Heart right ventricle (tissue), 16 donors: ENCODE measurements at regions not wholly inside any gene's neighbourhood (a gene's known extent, or its start where the extent isn't known, plus 50 kb on each side); places are given as distances from the start of the nearest gene placed in this dataset.

Source experiments
- ATAC-seq, 8 donors: fragments of 200-7000 bp; cut with Tn5 transposase; one replicate each; pipeline ENCODE4 v1.9.1; 2020; ENCODE audit warnings: mild to moderate bottlenecking in 8 of 8, moderate library complexity in 8 of 8, moderate number of reproducible peaks in 1 of 8
- DNase-seq, 2 donors: peaks; one replicate each; pipeline ENCODE4 v3.0.0-alpha.2; 2020
- H3K27ac ChIP-seq, 10 donors: fragments of 200-600 bp; sonication (generic) in 2 of 10; one replicate each; pipeline versions ENCODE4 v1.5.0 to v1.8.0; 2020 to 2022; ENCODE audit warnings: mild to moderate bottlenecking in 3 of 10
- H3K27me3 ChIP-seq, 7 donors: fragments of 200-600 bp; one replicate each; pipeline ENCODE4 v1.8.0; 2021 to 2022; ENCODE audit warnings: mild to moderate bottlenecking in 2 of 7
- H3K36me3 ChIP-seq, 9 donors: fragments of 200-600 bp; sonication (generic) in 1 of 9; one replicate each; pipeline versions ENCODE4 v1.5.0 to v1.8.0; 2020 to 2022; ENCODE audit warnings: mild to moderate bottlenecking in 2 of 9
- H3K4me1 ChIP-seq, 9 donors: fragments of 200-600 bp; sonication (generic) in 1 of 9; one replicate each; pipeline versions ENCODE4 v1.5.0 to v1.8.0; 2020 to 2022; ENCODE audit warnings: mild to moderate bottlenecking in 4 of 9
- H3K4me3 ChIP-seq, 10 donors: fragments of 200-600 bp; sonication (generic) in 2 of 10; one replicate each; pipeline versions ENCODE4 v1.5.0 to v1.8.0; 2020 to 2022; ENCODE audit warnings: mild to moderate bottlenecking in 7 of 10, moderate library complexity in 2 of 10
- H3K9me3 ChIP-seq, 11 donors: fragments of 200-600 bp in 10 of 11; sonication (generic) in 2 of 11; one replicate each; pipeline versions ENCODE4 v1.5.0 to v1.8.0; 2013 to 2022; ENCODE audit warnings: mild to moderate bottlenecking in 2 of 11, control low read depth in 1 of 11, moderate library complexity in 1 of 11
- CTCF ChIP-seq, 9 donors: fragments of 200-600 bp; sonication (generic) in 2 of 9; IDR thresholded peaks; one replicate each; pipeline versions ENCODE4 v1.5.0 to v1.8.0; 2021 to 2022; ENCODE audit warnings: antibody characterized with exemption in 9 of 9, mild to moderate bottlenecking in 5 of 9, moderate library complexity in 1 of 9
- WGBS, 2 donors: extraction: QIAGEN DNeasy Blood & Tissue Kit; methylation state at CpG; one replicate each; pipeline ENCODE4 v1.1.7; 2013; ENCODE audit warnings: inconsistent platforms in 1 of 2; 5-methylcytosine and 5-hydroxymethylcytosine counted together
- intact Hi-C, 10 donors: fragments of 100-400 bp; cut with DNase I; formaldehyde crosslinking; loops; one replicate each; pipeline versions ENCODE4 v1.11.1 to v1.14.2; 2022
- donor health status: Arrhythmogenic right ventricular cardiomyopathy.
- donor health status: ischemic (EF 13 %, LVEDD 7.1; RV severe dilation, severe dysfunction).
- donor health status: healthy with polysubstance abuse.
- donor health status: DM: no; HTN: yes; CAD: no.
- donor health status: DM: no; HTN: no; CAD: no.
- donor health status: ischemic (EF 25% LVEDD 6.9; RV normal size, moderate dysfunction).
- donor health status: ischemic (EF 25% LVEDD 5.7; RV mildly dilated, moderate dysfunction).
- donor health status: healthy.
- donor health status: DM: yes; HTN: yes; CAD: no.
- donor health status: Ischemic cardiomyopathy.
- donor health status: ischemic (EF 35%, LVEDD 5.7; RV mildly dilated, moderate dysfunction).
- donor health status: nonischemic (EF 11% LVEDD 7.7; RV severe dilation, severe dysfunction).
- donor health status: DM: yes; HTN: yes; CAD: no.
- donor health status: PGD.
- donor health status: ischemic (EF 29% LVEDD 5.4; RV normal size, mild dysfunction).
- donor health status: nonischemic (EF 23%, LVEDD 6.1; RV moderate dilation, normal function).

DNA sequence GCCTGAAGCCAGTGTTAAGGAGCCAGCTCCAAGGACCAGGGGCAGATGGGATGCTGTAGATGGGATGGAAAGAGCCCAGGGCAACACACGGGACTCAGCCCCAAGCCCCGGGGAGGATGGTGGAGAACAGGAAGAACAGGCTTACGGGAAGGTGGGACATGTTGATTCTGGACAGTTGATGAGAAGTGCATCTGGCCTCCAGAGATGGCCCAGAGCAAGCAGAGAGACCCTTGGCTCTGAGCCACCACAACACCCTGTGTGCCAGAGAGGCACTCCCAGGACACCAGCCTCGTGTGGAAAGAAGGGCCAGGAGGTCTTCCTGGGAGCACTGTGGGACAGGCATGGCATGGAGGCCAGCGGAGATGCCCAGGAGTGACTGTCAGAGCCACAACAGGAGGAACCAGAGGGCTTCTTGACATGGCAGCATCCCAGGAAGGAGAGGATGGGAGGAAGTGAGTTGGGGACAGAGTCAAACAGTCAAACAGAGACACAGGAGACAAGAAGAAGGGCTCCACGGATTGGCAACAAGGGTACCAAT lies 156.3 kb upstream of the MVB12B start:
- peaks cover 0 to 37% (median 11%) of the 10 kb centered on the region in 7 donors for H3K27me3 ChIP-seq
- peaks cover 0 to 10% (median 0%) of the 10 kb centered on the region in 11 donors for H3K9me3 ChIP-seq
- no peak overlapping the region for H3K27ac ChIP-seq
- no peak for TF ChIP-seq CTCF (IDR thresholded peaks at IDR 0.05)
- H3K36me3 ChIP-seq: no peaks in the 10 kb centered on the region
- 69 to 71% methylated on average over 6 of the region's 6 CpGs for WGBS, 2 donors
- no peaks in the 10 kb centered on the region for H3K4me1 ChIP-seq
- intact Hi-C loops: no loop called here
- no peak for ATAC-seq
- no peak for DNase-seq
- H3K4me3 ChIP-seq: no peak overlapping the region

- Histone ChIP-seq H3K27me3 (peaks cover 0 to 24% (median 11%) of the 10 kb centered on the region in 7 donors), H3K27ac (no peak overlapping the region), H3K36me3 (no peaks in the 10 kb centered on the region), H3K9me3 (peaks cover 0 to 22% (median 0%) of the 10 kb centered on the region in 11 donors), H3K4me1 (no peaks in the 10 kb centered on the region), H3K4me3 (no peak overlapping the region)
- ATAC-seq: no peak
- intact Hi-C loops: no loop called here
- DNase-seq: no peak
- 87 to 94% methylated on average over 8 of the region's 8 CpGs for WGBS, 2 donors
- TF ChIP-seq CTCF (IDR thresholded peaks at IDR 0.05): no peak
Measured at GRCh38 chr9:126171641-126172040, 155.0 kb upstream of the MVB12B start.

- no peak overlapping the region for H3K27ac ChIP-seq
- H3K4me3 ChIP-seq: no peak overlapping the region
- WGBS, 2 donors: 82 to 87% methylated on average over 7 of the region's 7 CpGs
- intact Hi-C loops: no loop called here
- H3K27me3 ChIP-seq: peaks cover 0 to 20% (median 10%) of the 10 kb centered on the region in 7 donors
- H3K4me1 ChIP-seq: no peaks in the 10 kb centered on the region
- peaks cover 0 to 25% (median 0%) of the 10 kb centered on the region in 11 donors for H3K9me3 ChIP-seq
- TF ChIP-seq CTCF (IDR thresholded peaks at IDR 0.05): no peak
- ATAC-seq: no peak
- DNase-seq: no peak
- H3K36me3 ChIP-seq: no peaks in the 10 kb centered on the region
Measured at GRCh38 chr9:126173401-126173800, 153.2 kb upstream of the MVB12B start.

DNA sequence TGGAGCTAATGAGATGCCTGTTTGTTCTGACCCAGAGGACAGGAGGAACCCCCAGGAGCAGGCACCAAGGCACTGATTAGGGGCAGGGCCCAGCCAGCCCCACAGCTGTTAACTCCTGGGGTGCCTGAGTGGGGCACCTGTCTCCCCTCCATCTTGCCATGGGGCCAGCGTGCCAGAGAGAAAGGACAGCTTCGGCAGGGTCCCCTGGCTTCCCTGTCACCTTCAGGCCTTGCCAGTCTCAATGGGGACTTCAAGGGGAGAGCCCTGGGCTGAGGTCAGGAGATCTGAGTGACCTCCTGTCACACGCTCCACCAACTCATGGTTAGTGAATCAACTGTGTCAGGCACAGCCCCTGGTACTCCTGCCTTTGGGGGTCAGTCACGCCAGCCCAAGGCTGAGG lies 152.7 kb upstream of the MVB12B start:
- Histone ChIP-seq H3K9me3 (peaks cover 0 to 25% (median 0%) of the 10 kb centered on the region in 11 donors), H3K36me3 (no peaks in the 10 kb centered on the region), H3K27ac (no peak overlapping the region), H3K4me1 (no peaks in the 10 kb centered on the region), H3K4me3 (no peak overlapping the region), H3K27me3 (peaks cover 0 to 16% (median 7%) of the 10 kb centered on the region in 7 donors)
- ATAC-seq (no peak), DNase-seq (no peak)
- intact Hi-C loops: no loop called here
- TF ChIP-seq CTCF (IDR thresholded peaks at IDR 0.05): no peak
- 89 to 91% methylated on average over 4 of the region's 4 CpGs for WGBS, 2 donors
